Testis (tissue), 2 donors: ENCODE measurements at regions not wholly inside any gene's neighbourhood (a gene's known extent, or its start where the extent isn't known, plus 50 kb on each side); places are given as distances from the start of the nearest gene placed in this dataset.

ENCODE experiments used
- DNase-seq: peaks from one replicate; pipeline ENCODE4 v3.0.0-alpha.2; 2019
- H3K27ac ChIP-seq, 2 donors: fragments of 200-600 bp; sonication (generic); one replicate each; pipeline ENCODE4 v1.5.1; 2019
- H3K27me3 ChIP-seq: fragments of 200-600 bp; sonication (generic); one replicate; pipeline ENCODE4 v1.5.1; 2019
- H3K36me3 ChIP-seq: fragments of 200-600 bp; sonication (generic); one replicate; pipeline ENCODE4 v1.5.1; 2017; ENCODE audit warnings: low read depth; ENCODE audit errors: missing control alignments
- H3K4me1 ChIP-seq: fragments of 200-600 bp; sonication (generic); one replicate; pipeline ENCODE4 v1.5.1; 2019
- H3K4me3 ChIP-seq, 2 donors: fragments of 200-600 bp; sonication (generic); one replicate each; pipeline ENCODE4 v1.5.1; 2017 to 2019
- H3K9me3 ChIP-seq: fragments of 200-600 bp; sonication (generic); one replicate; pipeline ENCODE4 v1.5.1; 2017
- CTCF ChIP-seq, 3 experiments: fragments of 450-650 bp in 2 of 3; fragments of 200-600 bp in 1 of 3; sonication (generic) in 1 of 3; IDR thresholded peaks; one replicate each; pipeline ENCODE4 v1.5.1; 2016 to 2019; ENCODE audit warnings: antibody characterized with exemption in 3 of 3, mild to moderate bottlenecking in 2 of 3, moderate library complexity in 1 of 3
- POLR2A ChIP-seq: fragments of 450-650 bp; IDR thresholded peaks from one replicate; pipeline ENCODE4 v1.6.1; 2017; ENCODE audit warnings: antibody characterized with exemption, mild to moderate bottlenecking, moderate library complexity
- WGBS, 2 donors: methylation state at CpG; one replicate each; pipeline ENCODE4 v1.1.5; 2018; 5-methylcytosine and 5-hydroxymethylcytosine counted together
- intact Hi-C: fragments of 100-400 bp; cut with DNase I; formaldehyde crosslinking; loops from one replicate; pipeline ENCODE4 v1.15.1; 2023; ENCODE audit warnings: low total_unique reads

- no peak for DNase-seq
- TF ChIP-seq POLR2A: no peak
- no peak for TF ChIP-seq CTCF (IDR thresholded peaks at IDR 0.05)
These were observed 333.1 kb upstream of the CHAC2 start for GRCh38 chr2:53434466-53434865.

GRCh38 chr2:53432936-53433335 is 334.7 kb upstream of the CHAC2 start:
- intact Hi-C loops: no loop called here
- WGBS, 2 donors: 67 to 70% methylated on average over 3 of the region's 3 CpGs

More at GRCh38 chr2:53434466-53434865, 333.1 kb upstream of the CHAC2 start:
- 91 to 100% methylated on average over 1 of the region's 1 CpG for WGBS, 2 donors
- Histone ChIP-seq H3K4me3 (no peak overlapping the region), H3K4me1 (no peaks in the 10 kb centered on the region), H3K27ac (no peak overlapping the region), H3K27me3 (no peaks in the 10 kb centered on the region), H3K36me3 (no peaks in the 10 kb centered on the region), H3K9me3 (no peaks in the 10 kb centered on the region)
- intact Hi-C loops: no loop called here

GRCh38 chr2:53429901-53430300 is 337.7 kb upstream of the CHAC2 start:
- Histone ChIP-seq H3K4me1 (no peaks in the 10 kb centered on the region), H3K9me3 (no peaks in the 10 kb centered on the region), H3K27ac (no peak overlapping the region), H3K27me3 (no peaks in the 10 kb centered on the region), H3K4me3 (no peak overlapping the region), H3K36me3 (no peaks in the 10 kb centered on the region)
- 50 to 61% methylated on average over 2 of the region's 2 CpGs for WGBS, 2 donors
- intact Hi-C loops: no loop called here
- TF ChIP-seq POLR2A: no peak
- TF ChIP-seq CTCF (IDR thresholded peaks at IDR 0.05): no peak
- DNase-seq: no peak

More at GRCh38 chr2:53432936-53433335, 334.7 kb upstream of the CHAC2 start:
- Histone ChIP-seq H3K27me3 (no peaks in the 10 kb centered on the region), H3K27ac (no peak overlapping the region), H3K4me1 (no peaks in the 10 kb centered on the region), H3K4me3 (no peak overlapping the region), H3K36me3 (no peaks in the 10 kb centered on the region), H3K9me3 (no peaks in the 10 kb centered on the region)
- no peak for DNase-seq
- TF ChIP-seq POLR2A: no peak
- TF ChIP-seq CTCF (IDR thresholded peaks at IDR 0.05): no peak

- Histone ChIP-seq H3K27ac (no peak overlapping the region), H3K4me3 (no peak overlapping the region), H3K9me3 (no peaks in the 10 kb centered on the region), H3K4me1 (no peaks in the 10 kb centered on the region), H3K27me3 (no peaks in the 10 kb centered on the region), H3K36me3 (no peaks in the 10 kb centered on the region)
- no peak for DNase-seq
- intact Hi-C loops: no loop called here
- WGBS, 2 donors: 50 to 64% methylated on average over 2 to 3 of the region's 3 CpGs
- TF ChIP-seq CTCF (IDR thresholded peaks at IDR 0.05) (no peak), POLR2A (no peak)
These were observed 342.7 kb upstream of the CHAC2 start for GRCh38 chr2:53424902-53425301.

- no peaks in the 10 kb centered on the region for H3K27me3 ChIP-seq
- H3K4me1 ChIP-seq: no peaks in the 10 kb centered on the region
- H3K4me3 ChIP-seq: no peak overlapping the region
- TF ChIP-seq CTCF (IDR thresholded peaks at IDR 0.05) (no peak), POLR2A (no peak)
- no peaks in the 10 kb centered on the region for H3K9me3 ChIP-seq
- no peak overlapping the region for H3K27ac ChIP-seq
- no peaks in the 10 kb centered on the region for H3K36me3 ChIP-seq
- intact Hi-C loops: no loop called here
- WGBS, 2 donors: 93 to 94% methylated on average over 2 to 3 of the region's 3 CpGs
- no peak for DNase-seq
These were observed 344.1 kb upstream of the CHAC2 start for GRCh38 chr2:53423465-53423864.
